GM10266 (cell line): ENCODE measurements at regions not wholly inside any gene's neighbourhood (a gene's known extent, or its start where the extent isn't known, plus 50 kb on each side); places are given as distances from the start of the nearest gene placed in this dataset.
"Not testable (repeated sequence)": the region's sequence is repeated elsewhere in the genome, so short reads cannot be mapped to it uniquely, and the experiment has no call there.

Experiments used
- DNase-seq: peaks from one replicate; pipeline ENCODE4 v3.0.0; 2012; ENCODE audit errors: extremely low spot score
- TF ChIP-seq, protein P1 (sequence below): IDR thresholded peaks from 2 replicates; pipeline ENCODE4 v1.5.1; 2012; ENCODE audit warnings: mild to moderate bottlenecking, low read depth; ENCODE audit not compliant: control insufficient read depth, insufficient read depth; ENCODE audit errors: missing control alignments

DNA sequence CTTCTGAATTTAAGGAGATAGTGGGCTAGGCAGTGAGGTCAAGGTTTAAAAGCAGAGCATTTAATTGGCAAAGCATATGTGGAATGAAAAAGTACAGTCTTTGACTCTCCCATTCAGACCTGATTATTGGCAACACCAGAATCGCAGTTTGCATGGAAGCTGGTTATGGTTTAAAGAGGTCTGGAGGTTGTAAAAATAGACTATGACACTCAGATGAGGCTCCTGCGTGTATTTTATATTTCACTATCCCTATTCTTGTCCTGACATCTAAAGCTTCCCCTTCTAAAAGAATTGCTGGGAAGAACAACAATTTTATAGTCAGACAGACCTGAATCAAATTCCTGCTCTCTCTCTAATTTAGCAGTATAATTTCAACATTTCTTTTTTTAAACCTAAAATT, 302.9 kb downstream of the PCDH7 start:
- TF ChIP-seq, protein P1, sequence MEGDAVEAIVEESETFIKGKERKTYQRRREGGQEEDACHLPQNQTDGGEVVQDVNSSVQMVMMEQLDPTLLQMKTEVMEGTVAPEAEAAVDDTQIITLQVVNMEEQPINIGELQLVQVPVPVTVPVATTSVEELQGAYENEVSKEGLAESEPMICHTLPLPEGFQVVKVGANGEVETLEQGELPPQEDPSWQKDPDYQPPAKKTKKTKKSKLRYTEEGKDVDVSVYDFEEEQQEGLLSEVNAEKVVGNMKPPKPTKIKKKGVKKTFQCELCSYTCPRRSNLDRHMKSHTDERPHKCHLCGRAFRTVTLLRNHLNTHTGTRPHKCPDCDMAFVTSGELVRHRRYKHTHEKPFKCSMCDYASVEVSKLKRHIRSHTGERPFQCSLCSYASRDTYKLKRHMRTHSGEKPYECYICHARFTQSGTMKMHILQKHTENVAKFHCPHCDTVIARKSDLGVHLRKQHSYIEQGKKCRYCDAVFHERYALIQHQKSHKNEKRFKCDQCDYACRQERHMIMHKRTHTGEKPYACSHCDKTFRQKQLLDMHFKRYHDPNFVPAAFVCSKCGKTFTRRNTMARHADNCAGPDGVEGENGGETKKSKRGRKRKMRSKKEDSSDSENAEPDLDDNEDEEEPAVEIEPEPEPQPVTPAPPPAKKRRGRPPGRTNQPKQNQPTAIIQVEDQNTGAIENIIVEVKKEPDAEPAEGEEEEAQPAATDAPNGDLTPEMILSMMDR = no peak
- DNase-seq = no peak

DNA sequence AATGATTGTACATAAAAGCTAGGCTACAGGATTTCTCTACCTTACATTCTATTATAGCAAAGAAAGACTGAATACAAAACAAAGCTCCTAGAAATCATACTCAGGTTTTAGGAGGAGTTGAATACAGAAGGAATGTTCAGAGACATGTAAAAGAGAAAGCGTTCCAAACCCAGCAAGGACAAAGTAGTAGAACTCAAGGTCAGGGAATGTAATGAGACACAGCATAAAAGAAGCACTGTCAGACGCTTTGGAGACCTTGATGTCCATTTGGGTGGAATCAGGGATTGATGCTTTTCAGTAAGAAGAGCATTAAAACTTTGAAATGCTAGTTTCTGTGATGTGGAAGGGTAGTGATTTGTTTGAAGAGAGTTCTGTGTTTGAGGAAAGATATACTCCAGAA, 303.6 kb downstream of the PCDH7 start:
- DNase-seq = no peak
- TF ChIP-seq, protein P1 = no peak

DNA sequence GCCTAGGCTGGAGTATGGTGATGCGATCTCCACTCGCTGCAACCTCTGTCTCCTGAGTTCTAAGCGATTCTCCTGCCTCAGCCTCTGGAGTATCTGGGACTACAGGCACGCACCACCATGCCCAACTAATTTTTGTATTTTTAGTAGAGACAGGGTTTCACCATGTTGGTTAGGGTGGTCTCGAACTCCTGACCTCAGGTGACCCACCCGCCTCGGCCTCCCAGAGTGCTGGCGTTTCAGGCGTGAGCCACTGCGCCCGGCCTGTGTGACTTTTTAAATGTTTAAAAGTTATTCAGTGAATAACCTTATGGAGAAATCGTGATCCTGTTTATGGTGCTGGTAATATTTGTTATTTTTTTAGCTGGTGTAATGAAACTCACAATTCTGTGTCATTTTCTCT, 304.6 kb downstream of the PCDH7 start:
- DNase-seq = not testable (repeated sequence)

DNA sequence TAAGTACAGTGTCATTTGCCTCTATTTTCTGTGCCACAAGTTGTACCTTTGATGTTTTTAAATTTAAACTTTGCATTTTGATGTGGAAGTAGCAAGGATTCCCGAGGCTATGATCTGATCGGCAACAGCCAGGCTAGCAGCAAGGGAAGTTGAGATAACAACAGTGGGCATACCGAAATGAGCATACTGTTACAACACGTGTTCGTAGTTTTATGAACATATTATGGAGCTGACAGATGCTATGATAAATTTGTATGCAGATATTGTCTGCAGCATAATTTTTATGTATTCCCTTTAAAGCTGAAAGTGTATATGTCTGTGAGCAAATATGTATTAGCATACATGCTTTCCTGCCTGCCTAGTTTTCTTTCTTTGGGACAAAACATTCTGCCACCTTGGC, 306.1 kb downstream of the PCDH7 start:
- DNase-seq = no peak
- TF ChIP-seq, protein P1 = no peak

DNA sequence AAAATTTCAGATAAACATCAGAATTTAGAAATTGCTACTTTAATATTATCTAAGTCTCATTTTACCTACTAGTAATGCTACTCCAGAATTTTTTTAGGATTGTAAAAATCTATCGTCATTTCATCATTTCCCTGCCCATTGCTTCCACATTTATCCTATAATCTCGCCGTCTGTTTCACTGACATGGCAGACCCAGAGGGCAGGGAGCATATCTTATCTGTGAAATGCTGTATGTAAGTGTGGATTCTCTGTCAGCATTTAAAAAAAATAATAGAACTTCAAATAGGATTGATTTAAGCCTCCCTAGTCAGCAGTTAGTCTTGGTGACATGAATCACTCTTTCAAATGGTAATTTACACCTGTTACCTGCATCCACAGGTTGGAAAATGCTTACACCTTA, 314.4 kb downstream of the PCDH7 start:
- TF ChIP-seq, protein P1 = no peak
- DNase-seq = no peak

DNA sequence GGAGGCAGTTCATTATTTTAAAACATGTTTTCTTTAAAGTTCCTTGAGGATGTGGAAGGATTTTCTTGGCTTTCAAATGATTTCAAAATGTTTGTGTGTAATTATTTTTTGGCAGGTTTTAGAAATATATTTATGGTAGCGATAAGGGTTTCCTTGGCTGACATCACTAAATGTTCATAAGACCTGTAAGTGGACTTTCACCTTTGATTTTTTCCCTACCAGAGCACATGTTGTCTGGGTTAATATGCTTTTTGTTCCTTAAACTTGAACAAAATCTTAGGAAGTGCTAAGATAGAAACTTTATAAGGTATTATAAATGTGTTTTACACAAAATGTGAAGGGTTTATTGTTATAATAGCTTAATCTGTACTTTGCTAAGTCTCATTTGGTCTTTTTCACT, 315.6 kb downstream of the PCDH7 start:
- TF ChIP-seq, protein P1 = no peak
- DNase-seq = no peak

DNA sequence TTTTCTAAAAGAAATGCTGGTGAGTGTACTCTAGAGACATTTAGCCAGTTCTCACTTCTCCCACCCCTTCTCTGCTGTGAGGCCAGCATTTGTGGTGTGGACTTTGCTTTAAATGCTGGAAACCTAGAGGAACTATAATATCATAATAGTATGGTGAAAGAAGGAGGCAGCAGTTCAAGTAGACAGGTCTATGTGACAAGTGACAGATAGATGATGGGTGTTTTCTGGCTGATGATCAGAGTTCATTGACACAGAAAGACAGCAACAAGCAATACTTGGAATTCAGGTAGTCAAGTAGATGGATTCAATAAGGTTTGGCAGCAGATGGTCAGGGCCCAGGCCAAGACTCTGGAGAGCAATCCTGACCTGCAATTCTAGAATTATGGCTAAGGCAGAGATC, 317.5 kb downstream of the PCDH7 start:
- TF ChIP-seq, protein P1 = no peak
- DNase-seq = no peak

DNA sequence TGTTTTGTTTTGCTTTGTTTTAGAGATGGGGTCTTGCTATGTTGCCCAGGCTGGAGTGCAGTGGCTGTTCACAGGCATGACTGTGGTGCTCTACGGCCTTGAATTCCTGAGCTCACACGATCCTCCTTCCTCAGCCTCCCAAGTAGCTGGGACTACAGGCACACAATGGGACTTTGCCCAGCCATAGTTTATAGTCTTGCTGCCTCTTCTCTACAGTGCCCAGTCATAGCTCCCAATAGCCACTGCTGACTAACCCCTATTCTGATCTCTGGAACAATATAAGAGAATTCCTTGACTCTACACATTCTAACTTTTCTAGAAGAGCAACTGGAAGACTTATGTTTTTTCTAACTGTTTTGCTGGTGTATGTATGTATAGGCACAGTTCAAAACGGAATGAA, 319.2 kb downstream of the PCDH7 start:
- TF ChIP-seq, protein P1 = no peak
- no peak for DNase-seq
